ENCODE measurements at regions not wholly inside any gene's neighbourhood (a gene's known extent, or its start where the extent isn't known, plus 50 kb on each side); places are given as distances from the start of the nearest gene placed in this dataset.

GRCh38 chr7:60017-60675 lies 132.2 kb upstream of the FAM20C start:
- no peak for TF ChIP-seq CTCF (conservative IDR thresholded peaks at IDR 0.05; ENCODE audit: low read depth in 2 of 2)
- no peak for TF ChIP-seq POLR2AphosphoS5 (IDR thresholded peaks at IDR 0.05; ENCODE audit: low read depth)
- no peak for TF ChIP-seq EZH2 (IDR thresholded peaks at IDR 0.05; ENCODE audit: low read depth, unreplicated experiment)
- no peak for TF ChIP-seq JUNB (IDR thresholded peaks at IDR 0.05; ENCODE audit: unreplicated experiment)

Measured in GM23338 (cell line).